HFFc6 (cell line): ENCODE measurements at regions not wholly inside any gene's neighbourhood (a gene's known extent, or its start where the extent isn't known, plus 50 kb on each side); places are given as distances from the start of the nearest gene placed in this dataset.

Experiments
- DNase-seq: peaks from one replicate; pipeline ENCODE4 v3.0.0-alpha.2; 2018
- H3K27ac Mint-ChIP-seq: 2 replicates; pipeline ENCODE4 v1.8.0; 2020; ENCODE audit warnings: mild to moderate bottlenecking, mixed read lengths
- H3K27me3 Mint-ChIP-seq: 2 replicates; pipeline ENCODE4 v1.8.0; 2021; ENCODE audit warnings: mild to moderate bottlenecking, moderate library complexity, mixed read lengths; ENCODE audit not compliant: insufficient read depth
- H3K36me3 Mint-ChIP-seq: 2 replicates; pipeline ENCODE4 v1.8.0; 2021; ENCODE audit warnings: low read depth, mixed read lengths
- H3K4me1 Mint-ChIP-seq: 2 replicates; pipeline ENCODE4 v1.8.0; 2020; ENCODE audit warnings: low read depth, mixed read lengths
- H3K4me3 Mint-ChIP-seq: 2 replicates; pipeline ENCODE4 v1.8.0; 2020; ENCODE audit warnings: mild to moderate bottlenecking, moderate library complexity, mixed read lengths
- H3K9me3 Mint-ChIP-seq: 2 replicates; pipeline ENCODE4 v1.8.0; 2020; ENCODE audit warnings: mild to moderate bottlenecking, mixed read lengths
- CTCF ChIP-seq: fragments of 200-600 bp; sonication (generic); IDR thresholded peaks from 2 replicates; pipeline ENCODE4 v1.5.0; 2021; ENCODE audit warnings: antibody characterized with exemption, mild to moderate bottlenecking

- peak; percentile 91 for TF ChIP-seq CTCF
- Mint-ChIP-seq H3K4me1 (no peaks in the 10 kb centered on the region), H3K27ac (no peak overlapping the region), H3K4me3 (no peak overlapping the region), H3K36me3 (no peaks in the 10 kb centered on the region), H3K9me3 (no peaks in the 10 kb centered on the region), H3K27me3 (peaks cover 2% of the 10 kb centered on the region)
- DNase-seq: peak; percentile 82
These were observed 55.0 kb upstream of the NELL2 start for GRCh38 chr12:44930972-44931600.

GRCh38 chr12:44929236-44929885 lies 53.2 kb upstream of the NELL2 start:
- H3K27me3 Mint-ChIP-seq: peaks cover 2% of the 10 kb centered on the region; the same call in 1 of the 2 replicates
- no peak for DNase-seq
- no peaks in the 10 kb centered on the region for H3K36me3 Mint-ChIP-seq

More at GRCh38 chr12:44929236-44929885, 53.2 kb upstream of the NELL2 start:
- H3K27ac Mint-ChIP-seq: no peak overlapping the region
- H3K9me3 Mint-ChIP-seq: no peaks in the 10 kb centered on the region
- TF ChIP-seq CTCF: no peak
- H3K4me1 Mint-ChIP-seq: no peaks in the 10 kb centered on the region
- H3K4me3 Mint-ChIP-seq: no peak overlapping the region
